Keratinocyte (primary cell): ENCODE measurements at regions not wholly inside any gene's neighbourhood (a gene's known extent, or its start where the extent isn't known, plus 50 kb on each side); places are given as distances from the start of the nearest gene placed in this dataset.

Experiments
- CTCF ChIP-seq, 3 experiments: IDR thresholded peaks in 1 of 3; conservative IDR thresholded peaks in 1 of 3; optimal IDR thresholded peaks in 1 of 3; 2 replicates in 2 of 3; 3 replicates in 1 of 3; pipeline versions ENCODE3 to v1.5.1; 2011; ENCODE audit warnings: low read length in 3 of 3, mild to moderate bottlenecking in 3 of 3, moderate library complexity in 2 of 3, control low read depth in 1 of 3, inconsistent platforms in 1 of 3; ENCODE audit not compliant: insufficient read depth in 2 of 3; ENCODE audit errors: extremely low read depth in 1 of 3
- EZH2 ChIP-seq: IDR thresholded peaks from one replicate; pipeline ENCODE4 v1.6.1; 2012; ENCODE audit warnings: inconsistent platforms, mild to moderate bottlenecking, low read length, moderate library complexity

GRCh38 chr15:70459312-70459711 is 304.0 kb downstream of the UACA start:
- TF ChIP-seq CTCF (optimal IDR thresholded peaks at IDR 0.05 in 1 of 3, IDR thresholded peaks at IDR 0.05 in 1 of 3, conservative IDR thresholded peaks at IDR 0.05 in 1 of 3; ENCODE audit: extremely low read depth in 1 of 3, insufficient read depth in 2 of 3, low read length in 3 of 3), result no peak
- TF ChIP-seq EZH2, result no peak
